SU-DHL-6 (cell line): ENCODE measurements at regions not wholly inside any gene's neighbourhood (a gene's known extent, or its start where the extent isn't known, plus 50 kb on each side); places are given as distances from the start of the nearest gene placed in this dataset.
"Not testable (repeated sequence)": the region's sequence is repeated elsewhere in the genome, so short reads cannot be mapped to it uniquely, and the experiment has no call there.

Experiments
- H2AFZ ChIP-seq: fragments of 200-600 bp; sonication (generic); 2 replicates; pipeline ENCODE4 v1.6.1; 2014; ENCODE audit warnings: low read depth, mild to moderate bottlenecking, moderate library complexity, mixed read lengths, antibody characterized with exemption, low read length; ENCODE audit not compliant: severe bottlenecking
- H3F3A ChIP-seq: fragments of 200-600 bp; shearing (Covaris generic); 2 replicates; pipeline ENCODE4 v1.6.0; 2016; ENCODE audit warnings: antibody characterized with exemption, mild to moderate bottlenecking; ENCODE audit not compliant: insufficient read depth
- H3K27ac ChIP-seq: fragments of 200-600 bp; sonication (generic); 2 replicates; pipeline ENCODE4 v1.5.1; 2016; ENCODE audit warnings: low read depth, mild to moderate bottlenecking, low read length, moderate library complexity, mixed read lengths
- H3K27me3 ChIP-seq: fragments of 200-600 bp; sonication (generic), shearing (Covaris generic); 2 replicates; pipeline ENCODE4 v1.6.0; 2014; ENCODE audit warnings: mild to moderate bottlenecking, low read length
- H3K36me3 ChIP-seq: fragments of 200-600 bp; sonication (generic); 2 replicates; pipeline ENCODE4 v1.6.1; 2014; ENCODE audit warnings: mild to moderate bottlenecking, low read length, mixed read lengths
- H3K4me2 ChIP-seq: fragments of 300-600, 200-600 bp; shearing (Covaris generic), sonication (generic); 2 replicates; pipeline ENCODE4 v1.6.0; 2014; ENCODE audit warnings: low read length, low read depth, mild to moderate bottlenecking; ENCODE audit not compliant: poor library complexity, severe bottlenecking
- H3K4me3 ChIP-seq: fragments of 200-600 bp; sonication (generic); 2 replicates; pipeline ENCODE4 v1.5.1; 2014; ENCODE audit warnings: antibody characterized with exemption, low read length, mild to moderate bottlenecking, mixed read lengths; ENCODE audit not compliant: insufficient read depth, poor library complexity, severe bottlenecking
- H3K79me2 ChIP-seq: fragments of 200-600 bp; sonication (generic); 2 replicates; pipeline ENCODE4 v1.6.1; 2014; ENCODE audit warnings: mild to moderate bottlenecking, low read length, moderate library complexity; ENCODE audit not compliant: insufficient read depth
- H3K9ac ChIP-seq: fragments of 200-600 bp; sonication (generic); 2 replicates; pipeline ENCODE4 v1.7.0; 2014; ENCODE audit warnings: mild to moderate bottlenecking, low read length
- H3K9me2 ChIP-seq: fragments of 200-600 bp; sonication (generic); replicated peaks from 2 replicates; pipeline ENCODE4 v1.6.1; 2014; ENCODE audit warnings: low read length; ENCODE audit not compliant: insufficient read depth
- H3K9me3 ChIP-seq: fragments of 200-600 bp; sonication (generic); 2 replicates; pipeline ENCODE4 v1.6.1; 2014; ENCODE audit warnings: low read length, mixed read lengths; ENCODE audit not compliant: insufficient read depth
- H4K20me1 ChIP-seq: fragments of 200-600 bp; sonication (generic); 2 replicates; pipeline ENCODE4 v1.6.1; 2014; ENCODE audit warnings: low read depth, mild to moderate bottlenecking, antibody characterized with exemption, low read length, moderate library complexity, mixed read lengths
- CTCF ChIP-seq: fragments of 200-600 bp; sonication (generic); IDR thresholded peaks from one replicate; pipeline ENCODE4 v1.5.1; 2017; ENCODE audit warnings: antibody characterized with exemption, mild to moderate bottlenecking, low read length, moderate library complexity; ENCODE audit not compliant: insufficient read depth, poor library complexity, severe bottlenecking
- EZH2phosphoT487 ChIP-seq: fragments of 200-600 bp; sonication (generic), shearing (Covaris generic); conservative IDR thresholded peaks from 2 replicates; pipeline ENCODE4 v1.6.1; 2018; ENCODE audit warnings: mild to moderate bottlenecking, antibody characterized with exemption, low read length, moderate library complexity, mixed read lengths

GRCh38 chr4:155042014-155042413 is 166.4 kb upstream of the NPY2R start:
- H3K36me3 ChIP-seq: no peaks in the 10 kb centered on the region
- no peaks in the 10 kb centered on the region for H3K79me2 ChIP-seq
- no peak overlapping the region for H3K27ac ChIP-seq
- H3F3A ChIP-seq: no peaks in the 10 kb centered on the region
- no peaks in the 10 kb centered on the region for H3K27me3 ChIP-seq
- H3K9ac ChIP-seq: no peak overlapping the region
- H3K4me3 ChIP-seq: no peak overlapping the region
- H4K20me1 ChIP-seq: no peaks in the 10 kb centered on the region
- H2AFZ ChIP-seq: no peak overlapping the region
- H3K9me3 ChIP-seq: no peaks in the 10 kb centered on the region
- TF ChIP-seq CTCF: no peak
- no peak for TF ChIP-seq EZH2phosphoT487
- H3K9me2 ChIP-seq: no peaks in the 10 kb centered on the region
- H3K4me2 ChIP-seq: no peak overlapping the region

- not testable (repeated sequence) for H3K79me2 ChIP-seq, H3K4me2 ChIP-seq, H4K20me1 ChIP-seq, H3K27me3 ChIP-seq, H3K27ac ChIP-seq, H3K9ac ChIP-seq, H3K36me3 ChIP-seq, H3K9me3 ChIP-seq, H3F3A ChIP-seq, H3K4me3 ChIP-seq, H3K9me2 ChIP-seq, H2AFZ ChIP-seq
Measured at GRCh38 chr4:155044251-155044650, 164.2 kb upstream of the NPY2R start.

GRCh38 chr4:155047755-155048154 is 160.7 kb upstream of the NPY2R start:
- no peaks in the 10 kb centered on the region for H3K27me3 ChIP-seq
- no peaks in the 10 kb centered on the region for H4K20me1 ChIP-seq
- H3K79me2 ChIP-seq: no peaks in the 10 kb centered on the region
- no peak overlapping the region for H3K4me2 ChIP-seq
- no peak overlapping the region for H3K9ac ChIP-seq
- no peaks in the 10 kb centered on the region for H3K36me3 ChIP-seq
- H3K27ac ChIP-seq: no peak overlapping the region
- no peaks in the 10 kb centered on the region for H3K9me2 ChIP-seq
- no peak for TF ChIP-seq CTCF
- TF ChIP-seq EZH2phosphoT487: no peak
- H3F3A ChIP-seq: no peaks in the 10 kb centered on the region
- H3K4me3 ChIP-seq: no peak overlapping the region
- no peaks in the 10 kb centered on the region for H3K9me3 ChIP-seq
- no peak overlapping the region for H2AFZ ChIP-seq

- not testable (repeated sequence) for H3K4me3 ChIP-seq, H3K27ac ChIP-seq, H3K9ac ChIP-seq, H4K20me1 ChIP-seq, H3K4me2 ChIP-seq, H3K79me2 ChIP-seq, H3F3A ChIP-seq, H3K9me2 ChIP-seq, H3K9me3 ChIP-seq, H2AFZ ChIP-seq, H3K27me3 ChIP-seq, H3K36me3 ChIP-seq
Measured at GRCh38 chr4:155054042-155054441, 154.4 kb upstream of the NPY2R start.
